ENCODE measurements at regions not wholly inside any gene's neighbourhood (a gene's known extent, or its start where the extent isn't known, plus 50 kb on each side); places are given as distances from the start of the nearest gene placed in this dataset.

DNA sequence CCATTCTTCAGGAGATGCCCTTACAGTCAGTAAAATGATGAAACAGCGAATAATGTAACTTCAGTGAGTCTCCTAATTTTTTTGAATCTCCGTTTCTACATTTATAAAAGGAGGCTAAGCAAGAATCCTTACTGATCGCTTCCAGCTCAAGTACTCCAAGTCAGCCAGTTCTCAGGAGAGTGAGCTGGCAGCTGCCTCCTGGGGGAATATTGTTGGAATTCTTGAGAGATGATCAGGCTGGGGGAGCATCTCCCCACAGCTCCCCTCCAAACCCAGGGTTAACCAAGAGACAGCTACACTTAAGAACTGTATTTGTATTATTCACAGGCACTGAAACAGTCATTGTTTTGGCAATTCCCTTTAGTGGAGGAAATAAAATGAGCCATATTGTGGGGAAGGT is 89.1 kb upstream of the PCSK2 start:
- Histone ChIP-seq H3K4me1 (no peaks in the 10 kb centered on the region), H3K36me3 (no peaks in the 10 kb centered on the region), H3K27me3 (no peaks in the 10 kb centered on the region), H3K27ac (no peak overlapping the region), H3K9me3 (no peaks in the 10 kb centered on the region), H3K4me3 (no peak overlapping the region)
- intact Hi-C loops (cut with DNase I) = no loop called here
- no peak for TF ChIP-seq CTCF (IDR thresholded peaks at IDR 0.05)
- FAIRE-seq (no peak), DNase-seq (no peak), ATAC-seq (no peak)
- WGBS, 2 donors = 79 to 88% methylated on average over 3 of the region's 3 CpGs

- 76 to 83% methylated on average over 5 of the region's 5 CpGs for WGBS, 2 donors
- no peaks in the 10 kb centered on the region for H3K36me3 ChIP-seq
- intact Hi-C loops (cut with DNase I) = no loop called here
- ATAC-seq (no peak), FAIRE-seq (no peak), DNase-seq (no peak)
- no peaks in the 10 kb centered on the region for H3K27me3 ChIP-seq
- H3K9me3 ChIP-seq = no peaks in the 10 kb centered on the region
- TF ChIP-seq CTCF (IDR thresholded peaks at IDR 0.05) = no peak
- no peak overlapping the region for H3K27ac ChIP-seq
- no peak overlapping the region for H3K4me3 ChIP-seq
- H3K4me1 ChIP-seq = no peaks in the 10 kb centered on the region
Measured at GRCh38 chr20:17138237-17138636, 88.6 kb upstream of the PCSK2 start.

GRCh38 chr20:17140894-17141293 is 85.9 kb upstream of the PCSK2 start:
- TF ChIP-seq CTCF (IDR thresholded peaks at IDR 0.05) = no peak

DNA sequence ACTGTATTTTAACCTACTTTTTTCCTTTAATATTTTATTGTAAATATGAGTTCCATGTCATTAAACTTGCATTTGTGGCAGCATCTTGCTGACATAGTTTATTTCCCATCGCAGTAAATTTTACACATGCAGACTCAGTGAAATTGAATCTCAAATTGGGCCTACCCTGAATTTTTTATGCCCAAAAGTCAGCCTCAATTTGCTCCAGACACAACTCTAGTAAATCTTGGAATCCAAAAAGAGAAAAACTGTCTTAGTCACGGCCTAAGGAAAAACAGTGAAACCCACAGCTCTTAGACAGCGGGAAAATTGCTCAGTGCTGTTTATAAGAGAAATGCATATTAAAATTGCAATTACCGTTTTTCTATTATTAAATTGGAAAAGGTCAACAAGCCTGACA is 85.3 kb upstream of the PCSK2 start:
- Histone ChIP-seq H3K4me1 (no peaks in the 10 kb centered on the region), H3K9me3 (no peaks in the 10 kb centered on the region), H3K27me3 (no peaks in the 10 kb centered on the region), H3K4me3 (no peak overlapping the region), H3K36me3 (no peaks in the 10 kb centered on the region), H3K27ac (no peak overlapping the region)
- DNase-seq (no peak), ATAC-seq (no peak), FAIRE-seq (no peak)
- WGBS, 2 donors = 81% methylated on average over 4 of the region's 4 CpGs
- intact Hi-C loops (cut with DNase I) = no loop called here
- TF ChIP-seq CTCF (IDR thresholded peaks at IDR 0.05) = no peak

More at GRCh38 chr20:17140894-17141293, 85.9 kb upstream of the PCSK2 start:
- DNase-seq (no peak), ATAC-seq (no peak), FAIRE-seq (no peak)
- no peak overlapping the region for H3K4me3 ChIP-seq
- 94% methylated on average over 3 of the region's 3 CpGs for WGBS, 2 donors
- intact Hi-C loops (cut with DNase I) = no loop called here
- H3K27me3 ChIP-seq = no peaks in the 10 kb centered on the region
- no peaks in the 10 kb centered on the region for H3K36me3 ChIP-seq
- H3K27ac ChIP-seq = no peak overlapping the region
- H3K4me1 ChIP-seq = no peaks in the 10 kb centered on the region
- no peaks in the 10 kb centered on the region for H3K9me3 ChIP-seq

DNA sequence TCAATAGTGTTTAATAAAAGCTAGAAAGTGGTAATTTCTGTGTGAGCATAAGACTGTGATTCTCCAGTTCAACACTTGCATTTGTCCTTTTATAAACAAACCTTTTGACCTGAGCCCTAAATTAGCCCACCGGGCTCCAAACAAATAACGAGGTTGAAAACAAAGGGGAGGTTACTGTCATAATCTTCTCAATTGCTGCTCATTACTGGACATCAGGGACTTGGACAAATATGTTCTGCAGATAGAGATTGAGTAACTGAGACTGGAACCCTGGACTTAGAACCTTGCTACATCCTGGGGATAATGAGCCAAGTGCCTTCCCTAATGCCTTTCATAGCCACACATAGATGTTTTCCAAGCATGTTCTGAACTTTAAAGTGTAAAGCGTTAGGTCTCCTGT is 84.2 kb upstream of the PCSK2 start:
- TF ChIP-seq CTCF (IDR thresholded peaks at IDR 0.05) = no peak
- Histone ChIP-seq H3K27me3 (no peaks in the 10 kb centered on the region), H3K9me3 (no peaks in the 10 kb centered on the region), H3K27ac (no peak overlapping the region), H3K36me3 (no peaks in the 10 kb centered on the region), H3K4me3 (no peak overlapping the region), H3K4me1 (no peaks in the 10 kb centered on the region)
- 42 to 51% methylated on average over 3 of the region's 3 CpGs for WGBS, 2 donors
- ATAC-seq = no peak
- no peak for FAIRE-seq
- DNase-seq = no peak
- intact Hi-C loops (cut with DNase I) = no loop called here

Data from pancreas (tissue), 10 donors.